Stimulated activated CD4-positive, alpha-beta T cell treated with anti-CD3 and anti-CD28 coated beads, Interleukin-2, amount 100 ng/mL, for 4 hours (primary cell): ENCODE measurements at regions not wholly inside any gene's neighbourhood (a gene's known extent, or its start where the extent isn't known, plus 50 kb on each side); places are given as distances from the start of the nearest gene placed in this dataset.
A peak's percentile ranks its signal among the peaks of the same experiment; 100 is the strongest.
"Not testable (repeated sequence)": the region's sequence is repeated elsewhere in the genome, so short reads cannot be mapped to it uniquely, and the experiment has no call there.

ENCODE experiments used
- DNase-seq: peaks from one replicate; pipeline ENCODE4 v3.0.0-alpha.2; 2020; ENCODE audit warnings: low read depth

- peak; percentile 73 for DNase-seq
Measured at GRCh38 chr17:47066841-47067682, 88.0 kb upstream of the RPRML start.

GRCh38 chr17:47066095-47066494, 87.0 kb upstream of the RPRML start:
- no peak for DNase-seq

GRCh38 chr17:47064684-47065083, 85.6 kb upstream of the RPRML start:
- DNase-seq = no peak

- DNase-seq = no peak
Measured at GRCh38 chr17:47063475-47063874, 84.4 kb upstream of the RPRML start.

- not testable (repeated sequence) for DNase-seq
Measured at GRCh38 chr17:47062851-47063250, 83.8 kb upstream of the RPRML start.

GRCh38 chr17:47060005-47060404, 81.0 kb upstream of the RPRML start:
- not testable (repeated sequence) for DNase-seq

- DNase-seq = no peak
Measured at GRCh38 chr17:47057830-47058229, 78.8 kb upstream of the RPRML start.

GRCh38 chr17:47057279-47057678, 78.2 kb upstream of the RPRML start:
- DNase-seq = not testable (repeated sequence)

- DNase-seq = not testable (repeated sequence)
Measured at GRCh38 chr17:47056687-47057086, 77.6 kb upstream of the RPRML start.
